ENCODE measurements at regions not wholly inside any gene's neighbourhood (a gene's known extent, or its start where the extent isn't known, plus 50 kb on each side); places are given as distances from the start of the nearest gene placed in this dataset.

DNA sequence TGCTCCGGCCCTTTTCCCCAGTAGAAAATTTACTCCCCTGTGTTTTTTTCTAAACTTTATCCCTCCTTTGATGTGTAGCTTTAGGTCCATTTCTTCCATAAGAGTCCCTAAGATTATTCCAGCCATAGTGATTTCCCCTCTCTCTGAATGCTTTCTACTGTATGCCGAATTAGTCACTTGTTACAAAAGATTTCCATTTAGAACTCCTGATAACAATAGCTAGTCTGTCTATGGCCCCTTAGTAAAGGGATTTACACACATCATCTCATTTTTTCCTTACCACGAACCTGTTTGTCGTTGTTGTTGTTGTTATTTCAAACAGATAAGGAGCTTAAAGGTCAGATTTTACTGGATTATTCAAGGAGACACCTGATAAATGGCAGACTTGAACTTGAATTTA lies 256.1 kb downstream of the PAX3 start:
- Histone ChIP-seq H3K27ac (no peak overlapping the region), H3K36me3 (no peaks in the 10 kb centered on the region), H3K9me3 (no peaks in the 10 kb centered on the region), H3K4me3 (no peak overlapping the region), H3K4me1 (no peaks in the 10 kb centered on the region), H3K27me3 (peaks cover 0 to 4% of the 10 kb centered on the region in 2 donors)
- DNase-seq (ENCODE audit: low spot score in 2 of 2), result no peak
- TF ChIP-seq EP300 (IDR thresholded peaks at IDR 0.05), result no peak
- TF ChIP-seq, protein P1, sequence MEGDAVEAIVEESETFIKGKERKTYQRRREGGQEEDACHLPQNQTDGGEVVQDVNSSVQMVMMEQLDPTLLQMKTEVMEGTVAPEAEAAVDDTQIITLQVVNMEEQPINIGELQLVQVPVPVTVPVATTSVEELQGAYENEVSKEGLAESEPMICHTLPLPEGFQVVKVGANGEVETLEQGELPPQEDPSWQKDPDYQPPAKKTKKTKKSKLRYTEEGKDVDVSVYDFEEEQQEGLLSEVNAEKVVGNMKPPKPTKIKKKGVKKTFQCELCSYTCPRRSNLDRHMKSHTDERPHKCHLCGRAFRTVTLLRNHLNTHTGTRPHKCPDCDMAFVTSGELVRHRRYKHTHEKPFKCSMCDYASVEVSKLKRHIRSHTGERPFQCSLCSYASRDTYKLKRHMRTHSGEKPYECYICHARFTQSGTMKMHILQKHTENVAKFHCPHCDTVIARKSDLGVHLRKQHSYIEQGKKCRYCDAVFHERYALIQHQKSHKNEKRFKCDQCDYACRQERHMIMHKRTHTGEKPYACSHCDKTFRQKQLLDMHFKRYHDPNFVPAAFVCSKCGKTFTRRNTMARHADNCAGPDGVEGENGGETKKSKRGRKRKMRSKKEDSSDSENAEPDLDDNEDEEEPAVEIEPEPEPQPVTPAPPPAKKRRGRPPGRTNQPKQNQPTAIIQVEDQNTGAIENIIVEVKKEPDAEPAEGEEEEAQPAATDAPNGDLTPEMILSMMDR (IDR thresholded peaks at IDR 0.05), result no peak
- no peak for TF ChIP-seq POLR2A (IDR thresholded peaks at IDR 0.05)
- 42 to 46% methylated on average over 4 of the region's 4 CpGs for WGBS, 2 donors

DNA sequence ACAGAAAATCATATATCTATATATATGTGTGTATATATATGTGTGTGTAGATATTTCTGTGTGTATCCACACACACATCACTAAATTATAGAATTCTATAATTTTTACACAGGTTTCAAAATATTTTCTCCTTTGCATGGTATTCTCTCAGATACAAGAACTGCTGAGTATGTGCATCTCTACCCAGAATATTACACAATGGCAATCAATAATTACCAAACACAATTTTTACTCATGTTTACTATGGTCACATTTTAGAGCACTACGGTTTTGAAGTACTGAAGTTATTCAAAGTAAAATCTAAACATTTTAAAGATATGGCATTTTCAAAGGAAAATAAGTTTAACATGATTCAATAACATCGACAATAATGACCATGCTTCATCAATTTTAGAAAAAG lies 258.5 kb downstream of the PAX3 start:
- Histone ChIP-seq H3K36me3 (no peaks in the 10 kb centered on the region), H3K4me1 (no peaks in the 10 kb centered on the region), H3K27ac (no peak overlapping the region), H3K9me3 (no peaks in the 10 kb centered on the region), H3K4me3 (no peak overlapping the region), H3K27me3 (no peaks in the 10 kb centered on the region)
- DNase-seq (ENCODE audit: low spot score in 2 of 2), result no peak
- TF ChIP-seq POLR2A (IDR thresholded peaks at IDR 0.05) (no peak), EP300 (IDR thresholded peaks at IDR 0.05) (no peak)
- TF ChIP-seq, protein P1 (IDR thresholded peaks at IDR 0.05), result no peak
- 93 to 94% methylated on average over 2 of the region's 2 CpGs for WGBS, 2 donors

DNA sequence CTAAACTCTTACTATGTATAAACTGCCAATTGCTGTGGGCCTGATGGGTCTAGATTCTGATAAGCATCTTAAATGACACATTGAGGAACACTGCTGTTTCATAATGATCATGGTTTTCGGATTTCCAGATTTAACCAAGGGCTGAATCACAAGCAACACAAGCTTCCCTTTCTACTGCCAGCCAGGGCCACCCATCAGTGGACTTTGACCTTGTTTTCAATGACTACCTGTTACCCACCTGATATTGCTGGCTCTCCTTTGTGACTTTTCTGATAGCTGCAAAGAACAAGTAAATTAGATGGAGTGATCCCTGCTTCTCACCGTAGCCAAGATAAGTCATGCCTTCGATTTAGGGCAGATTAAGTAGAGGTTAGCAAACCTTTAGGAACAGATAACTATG lies 259.0 kb downstream of the PAX3 start:
- H3K4me3 ChIP-seq, result no peak overlapping the region
- H3K27ac ChIP-seq, result no peak overlapping the region
- 74 to 78% methylated on average over 3 of the region's 3 CpGs for WGBS, 2 donors
- no peak for DNase-seq (ENCODE audit: low spot score in 2 of 2)
- no peaks in the 10 kb centered on the region for H3K9me3 ChIP-seq
- H3K4me1 ChIP-seq, result no peaks in the 10 kb centered on the region
- no peaks in the 10 kb centered on the region for H3K27me3 ChIP-seq
- no peaks in the 10 kb centered on the region for H3K36me3 ChIP-seq
- TF ChIP-seq, protein P1 (IDR thresholded peaks at IDR 0.05), result no peak
- TF ChIP-seq POLR2A (IDR thresholded peaks at IDR 0.05) (no peak), EP300 (IDR thresholded peaks at IDR 0.05) (no peak)

DNA sequence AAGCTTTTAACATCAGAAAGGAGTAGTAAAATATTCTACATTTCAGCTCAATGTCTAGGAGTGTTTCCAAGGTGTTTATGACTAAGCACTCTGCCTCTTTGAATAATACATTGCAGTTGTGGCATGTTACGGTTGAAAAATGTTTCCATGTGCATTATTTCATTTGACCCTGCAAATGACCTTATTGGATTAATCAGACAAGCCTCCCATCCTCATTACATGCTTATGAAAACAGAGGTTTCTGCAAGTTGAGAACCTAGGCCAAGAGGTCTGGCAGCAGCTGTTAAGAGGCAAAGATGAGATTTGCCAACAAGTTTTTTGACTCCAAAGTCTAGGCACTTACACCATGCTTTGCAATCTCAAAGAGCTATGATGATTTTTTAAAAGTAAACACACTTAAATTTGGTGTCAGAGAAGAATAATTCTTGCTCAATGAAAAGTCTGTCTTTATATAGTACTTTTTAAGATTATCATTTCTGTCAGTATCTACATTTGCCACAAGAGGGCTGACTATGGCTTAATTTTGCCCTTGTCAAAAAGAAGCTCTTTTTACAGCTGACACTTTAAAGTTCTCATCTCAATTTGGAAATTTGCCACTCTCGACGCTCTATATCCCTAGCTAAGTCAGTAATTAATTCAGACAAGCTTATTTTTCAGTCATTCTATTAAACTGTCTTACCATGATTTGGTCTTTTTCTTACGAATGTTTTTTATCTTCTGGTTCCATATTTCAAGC lies 260.6 kb downstream of the PAX3 start:
- WGBS, 2 donors, result 37 to 43% methylated on average over 4 of the region's 4 CpGs

DNA sequence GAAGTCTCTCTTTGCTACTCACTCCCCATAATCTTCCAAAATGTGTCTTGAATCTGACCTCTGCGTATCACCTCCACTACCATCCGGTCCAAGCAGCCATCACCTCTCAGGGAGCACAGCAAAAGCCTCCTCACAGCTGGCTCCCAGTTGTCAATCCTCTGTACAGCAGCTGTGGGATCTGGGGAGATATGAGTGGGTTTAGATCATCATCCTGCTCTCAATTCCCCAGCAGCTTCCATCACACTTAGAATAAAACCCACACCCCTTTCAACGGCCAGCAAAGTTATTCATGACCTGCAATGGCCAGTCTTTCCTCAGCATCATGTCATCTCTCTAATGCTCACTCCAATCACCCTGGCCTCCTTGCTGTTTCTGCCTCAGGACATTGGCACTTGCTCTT lies 261.6 kb downstream of the PAX3 start:
- no peaks in the 10 kb centered on the region for H3K27me3 ChIP-seq
- H3K9me3 ChIP-seq, result no peaks in the 10 kb centered on the region
- WGBS, 2 donors, result 64 to 73% methylated on average over 3 of the region's 3 CpGs
- no peak overlapping the region for H3K4me3 ChIP-seq
- DNase-seq (ENCODE audit: low spot score in 2 of 2), result no peak
- H3K27ac ChIP-seq, result no peak overlapping the region
- no peaks in the 10 kb centered on the region for H3K36me3 ChIP-seq
- TF ChIP-seq EP300 (IDR thresholded peaks at IDR 0.05), result no peak
- TF ChIP-seq, protein P1 (IDR thresholded peaks at IDR 0.05), result no peak
- no peak for TF ChIP-seq POLR2A (IDR thresholded peaks at IDR 0.05)
- no peaks in the 10 kb centered on the region for H3K4me1 ChIP-seq

More for the DNA sequence above, 260.6 kb downstream of the PAX3 start:
- Histone ChIP-seq H3K36me3 (no peaks in the 10 kb centered on the region), H3K4me3 (no peak overlapping the region), H3K4me1 (no peaks in the 10 kb centered on the region), H3K27ac (no peak overlapping the region), H3K9me3 (no peaks in the 10 kb centered on the region), H3K27me3 (no peaks in the 10 kb centered on the region)
- TF ChIP-seq EP300 (IDR thresholded peaks at IDR 0.05), result no peak
- TF ChIP-seq, protein P1 (IDR thresholded peaks at IDR 0.05), result peak in 2 of 5 experiments; percentile 10 to 19
- no peak for DNase-seq (ENCODE audit: low spot score in 2 of 2)

All from tibial nerve (tissue), 4 donors.